Fibroblast of the aortic adventitia (primary cell): ENCODE measurements at regions not wholly inside any gene's neighbourhood (a gene's known extent, or its start where the extent isn't known, plus 50 kb on each side); places are given as distances from the start of the nearest gene placed in this dataset.

Experiments
- DNase-seq: peaks from one replicate; pipeline ENCODE4 v3.0.0-alpha.2; 2010; ENCODE audit warnings: low read depth
- H3K4me3 ChIP-seq: 2 replicates; pipeline ENCODE4 v1.5.1; 2011; ENCODE audit warnings: low read depth, mild to moderate bottlenecking, control low read depth, low read length, moderate library complexity
- TF ChIP-seq, protein P1 (sequence below): IDR thresholded peaks from 2 replicates; pipeline ENCODE4 v1.5.1; 2011; ENCODE audit warnings: mild to moderate bottlenecking, low read length, control low read depth, inconsistent platforms; ENCODE audit not compliant: insufficient read depth

DNA sequence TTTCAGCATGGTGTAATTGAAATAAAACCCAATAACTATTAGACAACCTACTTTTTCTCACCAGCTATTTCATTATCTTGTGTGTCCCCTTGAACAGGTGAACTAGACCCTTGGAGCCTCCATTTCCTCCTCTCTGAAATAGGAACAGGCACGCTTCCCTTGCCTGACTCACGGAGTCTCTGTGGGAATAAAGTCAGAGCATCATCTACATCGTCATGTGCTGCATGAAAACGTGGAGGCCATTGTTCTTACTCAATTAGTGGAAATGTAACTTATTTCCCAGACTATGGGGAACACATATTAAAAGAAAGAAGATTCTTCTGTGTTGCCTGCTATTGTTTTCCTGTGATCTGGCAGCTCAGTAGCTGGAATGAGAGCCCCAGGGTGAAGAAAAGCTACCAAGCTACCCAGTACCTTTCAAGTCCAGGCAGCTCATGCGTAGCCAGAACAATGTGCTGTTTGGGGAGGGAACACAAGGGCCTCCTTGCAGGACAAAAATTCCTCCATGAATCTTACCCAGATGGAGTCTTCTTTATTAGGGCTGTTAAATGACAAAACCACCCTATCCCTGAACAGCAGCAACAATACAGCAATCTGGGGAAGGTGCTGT, 59.8 kb downstream of the SOX11 start:
- TF ChIP-seq, protein P1, sequence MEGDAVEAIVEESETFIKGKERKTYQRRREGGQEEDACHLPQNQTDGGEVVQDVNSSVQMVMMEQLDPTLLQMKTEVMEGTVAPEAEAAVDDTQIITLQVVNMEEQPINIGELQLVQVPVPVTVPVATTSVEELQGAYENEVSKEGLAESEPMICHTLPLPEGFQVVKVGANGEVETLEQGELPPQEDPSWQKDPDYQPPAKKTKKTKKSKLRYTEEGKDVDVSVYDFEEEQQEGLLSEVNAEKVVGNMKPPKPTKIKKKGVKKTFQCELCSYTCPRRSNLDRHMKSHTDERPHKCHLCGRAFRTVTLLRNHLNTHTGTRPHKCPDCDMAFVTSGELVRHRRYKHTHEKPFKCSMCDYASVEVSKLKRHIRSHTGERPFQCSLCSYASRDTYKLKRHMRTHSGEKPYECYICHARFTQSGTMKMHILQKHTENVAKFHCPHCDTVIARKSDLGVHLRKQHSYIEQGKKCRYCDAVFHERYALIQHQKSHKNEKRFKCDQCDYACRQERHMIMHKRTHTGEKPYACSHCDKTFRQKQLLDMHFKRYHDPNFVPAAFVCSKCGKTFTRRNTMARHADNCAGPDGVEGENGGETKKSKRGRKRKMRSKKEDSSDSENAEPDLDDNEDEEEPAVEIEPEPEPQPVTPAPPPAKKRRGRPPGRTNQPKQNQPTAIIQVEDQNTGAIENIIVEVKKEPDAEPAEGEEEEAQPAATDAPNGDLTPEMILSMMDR = no peak
- no peak overlapping the region for H3K4me3 ChIP-seq
- DNase-seq = no peak

GRCh38 chr2:5756272-5756671, 64.1 kb downstream of the SOX11 start:
- no peak overlapping the region for H3K4me3 ChIP-seq
- no peak for DNase-seq
- TF ChIP-seq, protein P1 = no peak

- H3K4me3 ChIP-seq = no peak overlapping the region
- TF ChIP-seq, protein P1 = no peak
- no peak for DNase-seq
Observed at GRCh38 chr2:5758346-5758745, 66.2 kb downstream of the SOX11 start.

GRCh38 chr2:5759949-5760348, 67.8 kb downstream of the SOX11 start:
- DNase-seq = no peak
- TF ChIP-seq, protein P1 = no peak
- H3K4me3 ChIP-seq = no peak overlapping the region

GRCh38 chr2:5763531-5763930, 71.3 kb downstream of the SOX11 start:
- H3K4me3 ChIP-seq = no peak overlapping the region
- no peak for DNase-seq
- TF ChIP-seq, protein P1 = no peak

DNA sequence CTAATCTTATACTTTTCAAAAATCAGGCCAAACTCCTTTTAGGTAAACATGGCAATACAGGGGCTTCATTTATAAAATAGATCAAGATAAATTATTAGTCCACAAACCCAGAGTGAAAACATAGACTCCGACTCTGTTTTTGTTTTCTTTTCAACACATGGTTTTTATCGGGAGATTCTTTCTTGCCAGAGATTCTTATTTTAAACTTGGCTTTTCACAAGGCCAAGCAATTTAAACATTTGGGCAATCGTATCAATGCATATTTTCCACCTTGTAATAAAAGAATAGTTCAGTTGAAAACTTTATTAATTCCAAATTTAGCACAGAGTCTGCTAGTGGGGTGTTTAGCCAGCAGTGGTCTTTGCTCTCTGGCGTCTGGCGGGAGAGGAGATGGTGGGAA, 71.9 kb downstream of the SOX11 start:
- TF ChIP-seq, protein P1 = no peak
- no peak for DNase-seq
- no peak overlapping the region for H3K4me3 ChIP-seq

DNA sequence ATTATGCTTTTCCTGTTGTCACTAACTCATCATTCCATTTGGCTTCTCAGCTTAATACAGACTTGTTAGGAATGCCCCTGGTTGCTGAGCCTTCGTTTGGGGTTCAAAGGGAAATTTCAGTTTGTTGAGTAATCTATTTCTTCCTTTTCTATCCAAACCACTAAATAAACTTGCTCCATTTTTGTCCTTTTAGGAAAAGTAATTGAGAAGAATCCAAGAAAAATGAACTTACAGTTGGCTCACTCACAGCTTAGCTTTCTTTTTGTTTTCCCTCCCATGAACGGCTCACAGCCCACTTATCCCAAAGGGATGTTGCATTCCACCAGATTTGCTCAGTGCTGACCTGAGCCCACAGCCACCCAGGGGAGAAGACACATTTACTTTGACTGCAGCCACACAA, 73.9 kb downstream of the SOX11 start:
- TF ChIP-seq, protein P1 = no peak
- no peak overlapping the region for H3K4me3 ChIP-seq
- peak; percentile 3 for DNase-seq
